ENCODE measurements at regions not wholly inside any gene's neighbourhood (a gene's known extent, or its start where the extent isn't known, plus 50 kb on each side); places are given as distances from the start of the nearest gene placed in this dataset.

- no peaks in the 10 kb centered on the region for H3K4me1 Mint-ChIP-seq
- Histone ChIP-seq H2AFZ (ENCODE audit: insufficient read depth, low read depth, low read length, poor library complexity, severe bottlenecking) (no peak overlapping the region), H3K9ac (ENCODE audit: low read length) (no peak overlapping the region), H3K9me3 (ENCODE audit: control extremely low read depth in 1 of 3, control insufficient read depth in 2 of 3, insufficient read depth in 1 of 3, low read length in 2 of 3) (peaks cover 0 to 1% (median 0%) of the 10 kb centered on the region in 3 donors), H4K20me1 (ENCODE audit: control insufficient read depth, insufficient read depth, low read length, poor library complexity, severe bottlenecking) (no peaks in the 10 kb centered on the region), H3K27me3 (replicated peaks in 1 of 4; ENCODE audit: control extremely low read depth in 1 of 4, control insufficient read depth in 3 of 4, insufficient read depth in 4 of 4, low read length in 3 of 4) (no peaks in the 10 kb centered on the region), H3K27ac (ENCODE audit: low read length in 2 of 2) (no peak overlapping the region), H3K4me3 (ENCODE audit: control extremely low read depth in 1 of 5, extremely low read depth in 1 of 5, insufficient read depth in 1 of 5, low read depth in 2 of 5, low read length in 4 of 5) (no peak overlapping the region), H3K4me1 (ENCODE audit: control insufficient read depth in 2 of 2, insufficient read depth in 2 of 2, low read length in 2 of 2) (no peaks in the 10 kb centered on the region), H3K4me2 (replicated peaks; ENCODE audit: low read depth, low read length, poor library complexity, severe bottlenecking) (no peak overlapping the region), H3K36me3 (replicated peaks in 1 of 2; ENCODE audit: control extremely low read depth in 1 of 2, control insufficient read depth in 1 of 2, extremely low read depth in 1 of 2, insufficient read depth in 2 of 2, low read length in 1 of 2) (no peaks in the 10 kb centered on the region), H3K79me2 (ENCODE audit: control insufficient read depth, insufficient read depth, low read length) (no peaks in the 10 kb centered on the region)
- peaks cover 5% of the 10 kb centered on the region for H3K9me3 Mint-ChIP-seq (ENCODE audit: insufficient read depth)
- ChIA-PET CTCF (no interaction called here), POLR2A (no interaction called here)
- no peak for ATAC-seq (ENCODE audit: low read depth)
- TF ChIP-seq, protein P1, sequence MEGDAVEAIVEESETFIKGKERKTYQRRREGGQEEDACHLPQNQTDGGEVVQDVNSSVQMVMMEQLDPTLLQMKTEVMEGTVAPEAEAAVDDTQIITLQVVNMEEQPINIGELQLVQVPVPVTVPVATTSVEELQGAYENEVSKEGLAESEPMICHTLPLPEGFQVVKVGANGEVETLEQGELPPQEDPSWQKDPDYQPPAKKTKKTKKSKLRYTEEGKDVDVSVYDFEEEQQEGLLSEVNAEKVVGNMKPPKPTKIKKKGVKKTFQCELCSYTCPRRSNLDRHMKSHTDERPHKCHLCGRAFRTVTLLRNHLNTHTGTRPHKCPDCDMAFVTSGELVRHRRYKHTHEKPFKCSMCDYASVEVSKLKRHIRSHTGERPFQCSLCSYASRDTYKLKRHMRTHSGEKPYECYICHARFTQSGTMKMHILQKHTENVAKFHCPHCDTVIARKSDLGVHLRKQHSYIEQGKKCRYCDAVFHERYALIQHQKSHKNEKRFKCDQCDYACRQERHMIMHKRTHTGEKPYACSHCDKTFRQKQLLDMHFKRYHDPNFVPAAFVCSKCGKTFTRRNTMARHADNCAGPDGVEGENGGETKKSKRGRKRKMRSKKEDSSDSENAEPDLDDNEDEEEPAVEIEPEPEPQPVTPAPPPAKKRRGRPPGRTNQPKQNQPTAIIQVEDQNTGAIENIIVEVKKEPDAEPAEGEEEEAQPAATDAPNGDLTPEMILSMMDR (IDR thresholded peaks at IDR 0.05): no peak
- TF ChIP-seq EZH2 (IDR thresholded peaks at IDR 0.05; ENCODE audit: borderline replicate concordance, insufficient read depth, low read depth, low read length, poor library complexity, severe bottlenecking): no peak
- no peak for DNase-seq
- intact Hi-C loops (cut with micrococcal nuclease): no loop called here
- no CpG with 5 or more reads among the region's 1 CpG for WGBS (ENCODE audit: insufficient coverage)
- no peaks in the 10 kb centered on the region for H3K27me3 Mint-ChIP-seq
- H3K4me3 Mint-ChIP-seq: no peak overlapping the region
- H3K27ac Mint-ChIP-seq: no peak overlapping the region
These were observed 1090.5 kb downstream of the TRHDE start for GRCh38 chr12:73362666-73363065.

GRCh38 chr12:73372856-73373255, 1100.7 kb downstream of the TRHDE start:
- Histone ChIP-seq H4K20me1 (ENCODE audit: control insufficient read depth, insufficient read depth, low read length, poor library complexity, severe bottlenecking) (no peaks in the 10 kb centered on the region), H2AFZ (ENCODE audit: insufficient read depth, low read depth, low read length, poor library complexity, severe bottlenecking) (no peak overlapping the region), H3K9ac (ENCODE audit: low read length) (no peak overlapping the region), H3K4me2 (replicated peaks; ENCODE audit: low read depth, low read length, poor library complexity, severe bottlenecking) (no peak overlapping the region), H3K4me1 (ENCODE audit: control insufficient read depth in 2 of 2, insufficient read depth in 2 of 2, low read length in 2 of 2) (no peaks in the 10 kb centered on the region), H3K27ac (ENCODE audit: low read length in 2 of 2) (no peak overlapping the region), H3K36me3 (replicated peaks in 1 of 2; ENCODE audit: control extremely low read depth in 1 of 2, control insufficient read depth in 1 of 2, extremely low read depth in 1 of 2, insufficient read depth in 2 of 2, low read length in 1 of 2) (no peaks in the 10 kb centered on the region), H3K4me3 (ENCODE audit: control extremely low read depth in 1 of 5, extremely low read depth in 1 of 5, insufficient read depth in 1 of 5, low read depth in 2 of 5, low read length in 4 of 5) (no peak overlapping the region), H3K9me3 (ENCODE audit: control extremely low read depth in 1 of 3, control insufficient read depth in 2 of 3, insufficient read depth in 1 of 3, low read length in 2 of 3) (no peaks in the 10 kb centered on the region), H3K79me2 (ENCODE audit: control insufficient read depth, insufficient read depth, low read length) (no peaks in the 10 kb centered on the region), H3K27me3 (replicated peaks in 1 of 4; ENCODE audit: control extremely low read depth in 1 of 4, control insufficient read depth in 3 of 4, insufficient read depth in 4 of 4, low read length in 3 of 4) (no peaks in the 10 kb centered on the region)
- ChIA-PET CTCF (no interaction called here), POLR2A (no interaction called here)
- intact Hi-C loops (cut with micrococcal nuclease): no loop called here
- no peaks in the 10 kb centered on the region for H3K4me1 Mint-ChIP-seq
- no peak overlapping the region for H3K27ac Mint-ChIP-seq
- no CpG with 5 or more reads among the region's 1 CpG for WGBS (ENCODE audit: insufficient coverage)
- no peak for TF ChIP-seq EZH2 (IDR thresholded peaks at IDR 0.05; ENCODE audit: borderline replicate concordance, insufficient read depth, low read depth, low read length, poor library complexity, severe bottlenecking)
- TF ChIP-seq, protein P1 (IDR thresholded peaks at IDR 0.05): no peak
- H3K4me3 Mint-ChIP-seq: no peak overlapping the region
- no peaks in the 10 kb centered on the region for H3K27me3 Mint-ChIP-seq
- ATAC-seq (ENCODE audit: low read depth): no peak
- H3K9me3 Mint-ChIP-seq (ENCODE audit: insufficient read depth): peaks cover 3% of the 10 kb centered on the region
- DNase-seq: no peak

All from B cell (primary cell).